WTC11 (cell line): ENCODE measurements at regions not wholly inside any gene's neighbourhood (a gene's known extent, or its start where the extent isn't known, plus 50 kb on each side); places are given as distances from the start of the nearest gene placed in this dataset.

Experiments
- ATAC-seq: fragments of 200-7000 bp; cut with Tn5 transposase; 2 replicates; pipeline ENCODE4 v1.10.0; 2021; ENCODE audit warnings: mild to moderate bottlenecking, moderate library complexity
- CTCF ChIA-PET: fragments of 300-600 bp; sonication (Branson Sonifier 250); formaldehyde crosslinking; loops from one replicate; lab custom pipeline; 2021; ENCODE audit warnings: antibody characterized with exemption; lab: Charles Lee
- POLR2A ChIA-PET: fragments of 350-600 bp; sonication (Branson Sonifier 250); formaldehyde crosslinking; loops from one replicate; lab custom pipeline; 2021; ENCODE audit warnings: antibody characterized with exemption; lab: Charles Lee
- DNase-seq: peaks from one replicate; pipeline ENCODE4 v3.0.0; 2021; ENCODE audit warnings: low spot score
- H3K27ac Mint-ChIP-seq: 2 replicates; pipeline ENCODE4 v1.8.0; 2021; ENCODE audit warnings: mixed read lengths
- H3K27me3 Mint-ChIP-seq: 2 replicates; pipeline ENCODE4 v1.8.0; 2021; ENCODE audit warnings: low read depth, mild to moderate bottlenecking, moderate library complexity, mixed read lengths
- H3K36me3 Mint-ChIP-seq: 2 replicates; pipeline ENCODE4 v1.8.0; 2021; ENCODE audit warnings: mixed read lengths
- H3K4me1 Mint-ChIP-seq: 2 replicates; pipeline ENCODE4 v1.8.0; 2022; ENCODE audit warnings: mixed read lengths
- H3K4me3 Mint-ChIP-seq: 2 replicates; pipeline ENCODE4 v1.8.0; 2021; ENCODE audit warnings: mild to moderate bottlenecking, moderate library complexity, mixed read lengths
- H3K9me3 Mint-ChIP-seq: 2 replicates; pipeline ENCODE4 v1.8.0; 2021; ENCODE audit warnings: mixed read lengths
- CTCF ChIP-seq: fragments of 200-600 bp; IDR thresholded peaks from 2 replicates; pipeline ENCODE4 v1.8.0; 2022; ENCODE audit warnings: antibody characterized with exemption
- E2F1 ChIP-seq: sonication (generic); formaldehyde crosslinking; IDR thresholded peaks from 2 replicates; pipeline ENCODE4 v1.8.0; 2022; ENCODE audit warnings: mild to moderate bottlenecking, missing genetic modification reagents
- FOXJ3 ChIP-seq: sonication (generic); formaldehyde crosslinking; IDR thresholded peaks from 2 replicates; pipeline ENCODE4 v1.9.0; 2021; ENCODE audit warnings: missing genetic modification reagents, mild to moderate bottlenecking, borderline replicate concordance
- HMGXB4 ChIP-seq: sonication (generic); formaldehyde crosslinking; IDR thresholded peaks from 2 replicates; pipeline ENCODE4 v1.8.1; 2023; ENCODE audit warnings: mild to moderate bottlenecking, moderate library complexity, missing genetic modification reagents
- IRF1 ChIP-seq: sonication (generic); formaldehyde crosslinking; IDR thresholded peaks from 2 replicates; pipeline ENCODE4 v1.8.0; 2023; ENCODE audit warnings: missing genetic modification reagents
- IRF2 ChIP-seq: sonication (generic); formaldehyde crosslinking; IDR thresholded peaks from 2 replicates; pipeline ENCODE4 v1.8.0; 2022; ENCODE audit warnings: low read depth, missing genetic modification reagents, borderline replicate concordance
- JUN ChIP-seq: sonication (generic); formaldehyde crosslinking; IDR thresholded peaks from 2 replicates; pipeline ENCODE4 v1.8.0; 2023; ENCODE audit warnings: mild to moderate bottlenecking, missing genetic modification reagents
- NFYB ChIP-seq: sonication (generic); formaldehyde crosslinking; conservative IDR thresholded peaks from 2 replicates; pipeline ENCODE4 v1.8.0; 2022; ENCODE audit warnings: low read depth, missing genetic modification reagents
- NR3C1 ChIP-seq: sonication (generic); formaldehyde crosslinking; conservative IDR thresholded peaks from 2 replicates; pipeline ENCODE4 v1.8.1; 2023; ENCODE audit warnings: low read depth, mild to moderate bottlenecking, missing genetic modification reagents
- RELA ChIP-seq: sonication (generic); formaldehyde crosslinking; IDR thresholded peaks from 2 replicates; pipeline ENCODE4 v1.8.1; 2022; ENCODE audit warnings: missing genetic modification reagents, mild to moderate bottlenecking, borderline replicate concordance
- SMAD4 ChIP-seq: sonication (generic); formaldehyde crosslinking; IDR thresholded peaks from 2 replicates; pipeline ENCODE4 v1.8.0; 2022; ENCODE audit warnings: mild to moderate bottlenecking, missing genetic modification reagents
- SP1 ChIP-seq: sonication (generic); formaldehyde crosslinking; conservative IDR thresholded peaks from 2 replicates; pipeline ENCODE4 v1.8.1; 2022; ENCODE audit warnings: missing genetic modification reagents
- TCF7 ChIP-seq: sonication (generic); formaldehyde crosslinking; IDR thresholded peaks from 2 replicates; pipeline ENCODE4 v1.8.0; 2022; ENCODE audit warnings: mild to moderate bottlenecking, low read depth, missing genetic modification reagents, moderate library complexity
- TEAD4 ChIP-seq: sonication (generic); formaldehyde crosslinking; IDR thresholded peaks from 2 replicates; pipeline ENCODE4 v1.8.0; 2022; ENCODE audit warnings: mild to moderate bottlenecking, missing genetic modification reagents
- USF1 ChIP-seq: sonication (generic); formaldehyde crosslinking; IDR thresholded peaks from 2 replicates; pipeline ENCODE4 v1.8.0; 2022; ENCODE audit warnings: mild to moderate bottlenecking, missing genetic modification reagents
- ZSCAN18 ChIP-seq: fragments of 250-450 bp; sonication (Bioruptor Pico); IDR thresholded peaks from 2 replicates; pipeline ENCODE4 v2.1.2; 2022; ENCODE audit warnings: mild to moderate bottlenecking, moderate library complexity

- TF ChIP-seq ZSCAN18, result no peak
- TF ChIP-seq E2F1 (CRISPR knock-in tag), result no peak
- TF ChIP-seq IRF2, result no peak
- no peak for TF ChIP-seq IRF1 (CRISPR knock-in tag)
- TF ChIP-seq, all 79 proteins: peak for 0
These were observed 109.4 kb downstream of the RFC3 start (continued) for GRCh38 chr13:33927315-33927714.

GRCh38 chr13:33931397-33932311 lies 113.7 kb downstream of the RFC3 start:
- Mint-ChIP-seq H3K4me3 (no peak overlapping the region), H3K4me1 (peaks cover 42% of the 10 kb centered on the region), H3K27me3 (no peaks in the 10 kb centered on the region; the same call in 1 of the 2 replicates), H3K36me3 (no peaks in the 10 kb centered on the region), H3K27ac (no peak overlapping the region), H3K9me3 (no peaks in the 10 kb centered on the region)
- TF ChIP-seq SP1 (CRISPR knock-in tag), result no peak
- no peak for TF ChIP-seq HMGXB4 (CRISPR knock-in tag)
- TF ChIP-seq RELA (CRISPR knock-in tag), result no peak
- no peak for TF ChIP-seq NR3C1 (CRISPR knock-in tag)
- peak; percentile 39 for TF ChIP-seq CTCF
- peak; percentile 88 for ATAC-seq
- peak; percentile 17 for DNase-seq
- POLR2A ChIA-PET, result interaction anchor here (0.5 kb wide), 1 partner anchor 1232 kb away, joined by 3 read pairs; no protein-coding TSS in a partner anchor
- CTCF ChIA-PET, result interaction anchor here (0.5 to 1.3 kb wide), 2 partner anchors 107 to 146 kb away, joined by 3 to 6 read pairs; no protein-coding TSS in a partner anchor

- Mint-ChIP-seq H3K9me3 (no peaks in the 10 kb centered on the region), H3K27me3 (no peaks in the 10 kb centered on the region; the same call in 1 of the 2 replicates), H3K36me3 (no peaks in the 10 kb centered on the region), H3K4me1 (peaks cover 53% of the 10 kb centered on the region), H3K4me3 (no peak overlapping the region), H3K27ac (no peak overlapping the region)
- DNase-seq, result no peak
- ATAC-seq, result no peak
- ChIA-PET POLR2A (no interaction called here), CTCF (no interaction called here)
- TF ChIP-seq CTCF, result no peak
- TF ChIP-seq TCF7 (CRISPR knock-in tag), result no peak
- TF ChIP-seq SMAD4 (CRISPR knock-in tag), result no peak
- no peak for TF ChIP-seq TEAD4 (CRISPR knock-in tag)
- no peak for TF ChIP-seq NFYB (CRISPR knock-in tag)
- no peak for TF ChIP-seq FOXJ3
- TF ChIP-seq JUN (CRISPR knock-in tag), result no peak
- no peak for TF ChIP-seq ZSCAN18
- TF ChIP-seq USF1 (CRISPR knock-in tag), result no peak
These were observed 114.9 kb downstream of the RFC3 start for GRCh38 chr13:33932769-33933406.
